ENCODE measurements at regions not wholly inside any gene's neighbourhood (a gene's known extent, or its start where the extent isn't known, plus 50 kb on each side); places are given as distances from the start of the nearest gene placed in this dataset.

GRCh38 chr7:25520516-25520915 lies 292.2 kb upstream of the NPVF start:
- FAIRE-seq, result no peak

- no peak for FAIRE-seq
Observed at GRCh38 chr7:25521236-25521635, 292.9 kb upstream of the NPVF start.

- no peak for FAIRE-seq
Observed at GRCh38 chr7:25522727-25523126, 294.4 kb upstream of the NPVF start.

- FAIRE-seq, result no peak
Observed at GRCh38 chr7:25527665-25528170, 299.4 kb upstream of the NPVF start.

- no peak for FAIRE-seq
Observed at GRCh38 chr7:25529320-25529719, 301.0 kb upstream of the NPVF start.

GRCh38 chr7:25536851-25537250 lies 308.6 kb upstream of the NPVF start:
- FAIRE-seq, result no peak

GRCh38 chr7:25537662-25538375 lies 309.5 kb upstream of the NPVF start:
- FAIRE-seq, result no peak

- no peak for FAIRE-seq
Observed at GRCh38 chr7:25541094-25541821, 313.0 kb upstream of the NPVF start.

- FAIRE-seq, result no peak
Observed at GRCh38 chr7:25541877-25542276, 313.6 kb upstream of the NPVF start.

- no peak for FAIRE-seq
Observed at GRCh38 chr7:25543210-25543609, 314.9 kb upstream of the NPVF start.

- no peak for FAIRE-seq
Observed at GRCh38 chr7:25543798-25544197, 315.5 kb upstream of the NPVF start.

- FAIRE-seq, result no peak
Observed at GRCh38 chr7:25544254-25544653, 316.0 kb upstream of the NPVF start.

GRCh38 chr7:25545124-25546008 lies 317.1 kb upstream of the NPVF start:
- no peak for FAIRE-seq

GRCh38 chr7:25546306-25546705 lies 318.0 kb upstream of the NPVF start:
- FAIRE-seq, result no peak

- no peak for FAIRE-seq
Observed at GRCh38 chr7:25549271-25549921, 321.1 kb upstream of the NPVF start.

- no peak for FAIRE-seq
Observed at GRCh38 chr7:25550149-25550548, 321.9 kb upstream of the NPVF start.

GRCh38 chr7:25552998-25553397 lies 324.7 kb upstream of the NPVF start:
- FAIRE-seq, result no peak

GRCh38 chr7:25553580-25554291 lies 325.4 kb upstream of the NPVF start:
- no peak for FAIRE-seq

GRCh38 chr7:25557379-25557917 lies 329.2 kb upstream of the NPVF start:
- no peak for FAIRE-seq

- FAIRE-seq, result no peak
Observed at GRCh38 chr7:25557930-25558329, 329.6 kb upstream of the NPVF start.

- no peak for FAIRE-seq
Observed at GRCh38 chr7:25558605-25559004, 330.3 kb upstream of the NPVF start.

Data from A204.1 (cell line).